Stimulated activated memory B cell treated with anti-CD40 and anti-IgM and Interleukin-4, amounts not matched to agents 10 μg/mL and 1 μg/mL and 100 μg/mL, for 72 hours (primary cell): ENCODE measurements at regions not wholly inside any gene's neighbourhood (a gene's known extent, or its start where the extent isn't known, plus 50 kb on each side); places are given as distances from the start of the nearest gene placed in this dataset.
"Not testable (repeated sequence)": the region's sequence is repeated elsewhere in the genome, so short reads cannot be mapped to it uniquely, and the experiment has no call there.

Source experiments
- ATAC-seq: fragments of 150-1000 bp; cut with Tn5 transposase; 2 replicates; pipeline ENCODE4 v1.10.0; 2021
- H3K27ac Mint-ChIP-seq: one replicate; pipeline ENCODE4 v1.8.0; 2022; ENCODE audit warnings: mild to moderate bottlenecking, mixed read lengths
- H3K27me3 Mint-ChIP-seq: one replicate; pipeline ENCODE4 v1.8.0; 2022; ENCODE audit warnings: mixed read lengths
- H3K36me3 Mint-ChIP-seq: one replicate; pipeline ENCODE4 v1.8.0; 2022; ENCODE audit warnings: mixed read lengths
- H3K4me1 Mint-ChIP-seq: one replicate; pipeline ENCODE4 v1.8.0; 2022; ENCODE audit warnings: mixed read lengths
- H3K4me3 Mint-ChIP-seq: one replicate; pipeline ENCODE4 v1.8.0; 2022; ENCODE audit warnings: mild to moderate bottlenecking, moderate library complexity, mixed read lengths
- H3K9me3 Mint-ChIP-seq: one replicate; pipeline ENCODE4 v1.8.0; 2022; ENCODE audit warnings: mixed read lengths

- ATAC-seq = no peak
- Mint-ChIP-seq H3K36me3 (peaks cover 48% of the 10 kb centered on the region), H3K9me3 (peaks cover 6% of the 10 kb centered on the region), H3K4me1 (no peaks in the 10 kb centered on the region), H3K27ac (no peak overlapping the region), H3K4me3 (no peak overlapping the region), H3K27me3 (no peaks in the 10 kb centered on the region)
Measured at GRCh38 chr9:85863875-85864274, 77.1 kb upstream of the NAA35 start.

GRCh38 chr9:85871008-85871407 is 69.9 kb upstream of the NAA35 start:
- H3K4me3 Mint-ChIP-seq = no peak overlapping the region
- no peaks in the 10 kb centered on the region for H3K9me3 Mint-ChIP-seq
- no peaks in the 10 kb centered on the region for H3K27me3 Mint-ChIP-seq
- H3K4me1 Mint-ChIP-seq = peaks cover 6% of the 10 kb centered on the region
- H3K36me3 Mint-ChIP-seq = peaks cover under 1% of the 10 kb centered on the region
- H3K27ac Mint-ChIP-seq = no peak overlapping the region
- ATAC-seq = no peak

DNA sequence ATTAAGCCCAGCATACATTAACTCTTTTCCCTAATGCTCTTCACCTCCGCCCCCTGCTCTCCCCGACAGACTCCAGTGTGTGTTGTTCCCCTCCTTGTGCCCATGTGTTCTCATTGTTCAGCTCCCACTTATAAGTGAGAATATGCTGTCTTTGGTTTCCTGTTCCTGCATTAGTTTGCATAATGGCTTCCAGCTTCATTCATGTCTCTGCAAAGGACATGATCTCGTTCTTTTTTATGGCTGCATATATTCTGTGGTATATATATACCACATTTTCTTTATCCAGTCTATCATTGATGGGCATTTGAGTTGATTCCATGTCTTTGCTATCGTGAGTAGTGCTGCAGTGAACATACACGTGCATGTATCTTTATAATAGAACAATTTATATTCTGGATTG is 69.3 kb upstream of the NAA35 start:
- not testable (repeated sequence) for H3K27ac Mint-ChIP-seq, H3K4me1 Mint-ChIP-seq, H3K9me3 Mint-ChIP-seq, H3K27me3 Mint-ChIP-seq, ATAC-seq, H3K4me3 Mint-ChIP-seq, H3K36me3 Mint-ChIP-seq

DNA sequence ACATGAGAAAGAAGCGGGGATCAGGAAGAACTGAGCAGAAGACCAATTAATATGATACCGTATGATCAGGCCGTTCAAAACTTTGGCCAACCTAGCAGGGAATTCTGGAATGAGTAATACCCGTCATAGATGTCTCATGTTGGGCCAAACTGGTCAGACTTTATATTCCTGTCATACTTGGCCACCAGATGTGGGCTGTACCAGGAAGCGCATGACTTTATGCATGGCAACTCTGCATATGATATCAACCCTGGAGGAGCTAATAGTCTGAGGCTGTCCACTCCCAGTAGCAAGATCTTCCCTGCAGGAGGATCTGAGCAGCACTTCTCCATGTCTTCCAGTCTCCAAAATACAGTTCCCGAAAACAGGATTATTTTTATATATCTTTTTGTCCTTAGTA is 68.5 kb upstream of the NAA35 start:
- Mint-ChIP-seq H3K36me3 (no peaks in the 10 kb centered on the region), H3K27me3 (no peaks in the 10 kb centered on the region), H3K4me3 (no peak overlapping the region), H3K9me3 (no peaks in the 10 kb centered on the region), H3K4me1 (peaks cover 6% of the 10 kb centered on the region), H3K27ac (no peak overlapping the region)
- ATAC-seq = no peak

DNA sequence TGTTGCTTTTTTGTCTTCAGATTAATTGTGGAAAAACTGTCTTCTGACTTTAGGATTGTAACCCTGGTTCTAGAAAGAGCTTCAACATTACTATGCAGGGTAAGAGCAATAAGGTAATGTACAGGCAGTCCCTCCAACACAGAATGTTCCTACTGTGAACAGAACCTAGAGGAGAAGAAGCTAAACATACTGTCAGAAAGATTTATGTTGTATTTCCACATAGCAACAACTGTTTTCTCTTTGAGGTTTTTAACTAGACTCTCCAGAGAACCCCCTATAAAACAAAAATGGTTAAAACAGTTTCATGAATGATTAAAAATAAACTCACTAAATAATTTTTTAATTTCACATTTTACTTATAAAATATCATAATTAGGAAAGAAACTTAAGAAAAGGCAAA is 64.3 kb upstream of the NAA35 start:
- H3K4me1 Mint-ChIP-seq = peaks cover 3% of the 10 kb centered on the region

GRCh38 chr9:85878872-85879597 is 61.9 kb upstream of the NAA35 start:
- H3K36me3 Mint-ChIP-seq = peaks cover 25% of the 10 kb centered on the region
- H3K9me3 Mint-ChIP-seq, H3K4me3 Mint-ChIP-seq, ATAC-seq, H3K4me1 Mint-ChIP-seq, H3K27me3 Mint-ChIP-seq, H3K27ac Mint-ChIP-seq: not testable (repeated sequence)

More for the DNA sequence above, 64.3 kb upstream of the NAA35 start:
- Mint-ChIP-seq H3K27me3 (no peaks in the 10 kb centered on the region), H3K4me3 (no peak overlapping the region), H3K9me3 (no peaks in the 10 kb centered on the region), H3K36me3 (peaks cover 3% of the 10 kb centered on the region), H3K27ac (no peak overlapping the region)
- ATAC-seq = no peak

DNA sequence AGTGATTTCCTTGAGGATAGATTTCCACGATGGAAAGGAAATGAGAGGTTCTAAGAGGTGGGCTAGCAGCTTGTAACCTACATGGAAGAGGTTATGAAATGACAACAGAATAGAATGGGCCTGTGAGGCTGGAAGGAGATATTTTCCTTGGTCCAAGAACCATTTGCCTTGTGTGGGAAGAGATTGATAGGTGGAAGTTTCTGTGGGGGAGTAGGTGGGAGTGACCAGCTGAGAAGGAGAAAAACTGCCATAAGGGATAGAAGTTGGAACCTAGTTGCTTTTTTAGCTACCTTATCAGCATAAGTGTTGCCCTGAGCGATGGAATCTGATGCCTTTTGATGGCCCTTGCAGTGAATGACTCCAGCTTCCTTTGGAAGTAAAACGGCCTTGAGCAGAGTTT is 60.4 kb upstream of the NAA35 start:
- H3K4me1 Mint-ChIP-seq = not testable (repeated sequence)

DNA sequence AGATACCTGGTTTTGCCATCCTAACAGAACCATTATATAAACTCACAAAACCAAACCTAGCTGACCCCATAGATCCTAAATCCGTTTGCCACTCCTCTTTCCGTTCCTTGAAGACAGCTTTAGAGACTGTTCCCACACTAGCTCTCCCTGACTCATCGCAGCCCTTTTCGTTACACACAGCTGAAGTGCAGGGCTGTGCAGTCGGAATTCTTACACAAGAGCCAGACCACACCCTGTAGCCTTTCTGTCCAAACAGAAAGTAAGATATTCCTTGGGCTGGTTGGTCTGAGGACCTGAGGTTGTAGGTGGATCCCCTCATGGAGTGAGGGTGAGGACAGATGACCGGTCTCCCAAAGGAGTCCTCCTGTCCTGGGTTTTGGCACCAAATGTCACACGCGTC is 56.7 kb upstream of the NAA35 start:
- Mint-ChIP-seq H3K27me3 (no peaks in the 10 kb centered on the region), H3K36me3 (peaks cover 38% of the 10 kb centered on the region), H3K27ac (no peak overlapping the region), H3K4me1 (no peaks in the 10 kb centered on the region), H3K4me3 (no peak overlapping the region), H3K9me3 (peaks cover 3% of the 10 kb centered on the region)
- no peak for ATAC-seq

More for the DNA sequence above, 60.4 kb upstream of the NAA35 start:
- H3K4me3 Mint-ChIP-seq, H3K27ac Mint-ChIP-seq, H3K9me3 Mint-ChIP-seq, ATAC-seq, H3K27me3 Mint-ChIP-seq: not testable (repeated sequence)
- H3K36me3 Mint-ChIP-seq = peaks cover 32% of the 10 kb centered on the region

DNA sequence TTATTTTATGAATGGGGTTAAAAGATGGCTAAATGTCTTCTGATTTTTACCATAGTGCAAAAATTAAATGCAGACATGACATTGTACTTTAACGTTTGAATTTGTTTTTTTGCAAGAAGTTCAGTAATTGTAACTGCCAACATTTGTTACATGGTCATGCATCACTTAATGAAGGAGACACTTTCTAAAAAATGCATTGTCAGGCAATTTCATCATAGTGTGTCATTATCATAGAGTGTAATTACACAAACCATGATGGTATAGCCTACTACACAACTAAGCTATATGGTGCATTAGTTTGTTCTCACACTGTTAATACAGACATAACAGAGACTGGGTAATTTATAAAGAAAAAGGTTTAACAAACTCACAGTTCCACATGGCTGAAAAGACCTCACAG is 50.0 kb upstream of the NAA35 start:
- ATAC-seq = no peak
- no peaks in the 10 kb centered on the region for H3K27me3 Mint-ChIP-seq
- H3K4me1 Mint-ChIP-seq = no peaks in the 10 kb centered on the region
- H3K36me3 Mint-ChIP-seq = peaks cover 20% of the 10 kb centered on the region
- H3K27ac Mint-ChIP-seq = no peak overlapping the region
- peaks cover 6% of the 10 kb centered on the region for H3K9me3 Mint-ChIP-seq
- H3K4me3 Mint-ChIP-seq = no peak overlapping the region
